Neural progenitor cell (in vitro differentiated cells): ENCODE measurements at regions not wholly inside any gene's neighbourhood (a gene's known extent, or its start where the extent isn't known, plus 50 kb on each side); places are given as distances from the start of the nearest gene placed in this dataset.

Source experiments
- DNase-seq: peaks from one replicate; pipeline ENCODE4 v3.0.0-alpha.2; 2016; ENCODE audit warnings: low spot score
- H2AFZ ChIP-seq: fragments of 200-600 bp; sonication (generic); replicated peaks from 2 replicates; pipeline ENCODE4 v1.6.1; 2016; ENCODE audit warnings: antibody characterized with exemption
- H3F3A ChIP-seq: fragments of 200-600 bp; sonication (generic); 2 replicates; pipeline ENCODE4 v1.6.1; 2016; ENCODE audit warnings: antibody characterized with exemption, low read depth
- H3K27ac ChIP-seq: fragments of 200-600 bp; sonication (generic); 2 replicates; pipeline ENCODE4 v1.5.1; 2016; ENCODE audit warnings: mild to moderate bottlenecking
- H3K27me3 ChIP-seq: fragments of 200-600 bp; sonication (generic); 2 replicates; pipeline ENCODE4 v1.6.1; 2016; ENCODE audit warnings: mild to moderate bottlenecking, moderate library complexity
- H3K36me3 ChIP-seq: fragments of 200-600 bp; sonication (generic); 2 replicates; pipeline ENCODE4 v1.5.1; 2016
- H3K4me1 ChIP-seq: fragments of 200-600 bp; sonication (generic); 2 replicates; pipeline ENCODE4 v1.6.1; 2016; ENCODE audit warnings: mixed run types
- H3K4me2 ChIP-seq: fragments of 200-600 bp; sonication (generic); 2 replicates; pipeline ENCODE4 v1.6.1; 2016
- H3K4me3 ChIP-seq: fragments of 200-600 bp; sonication (generic); 2 replicates; pipeline ENCODE4 v1.5.1; 2016
- H3K79me2 ChIP-seq: fragments of 200-600 bp; sonication (generic); 2 replicates; pipeline ENCODE4 v1.6.1; 2016; ENCODE audit warnings: low read depth
- H3K9ac ChIP-seq: fragments of 200-600 bp; sonication (generic); 2 replicates; pipeline ENCODE4 v1.6.1; 2016
- H3K9me3 ChIP-seq: fragments of 200-600 bp; sonication (generic); 2 replicates; pipeline ENCODE4 v1.5.1; 2016; ENCODE audit warnings: low read depth
- H4K20me1 ChIP-seq: fragments of 200-600 bp; sonication (generic); 2 replicates; pipeline ENCODE4 v1.6.1; 2016; ENCODE audit warnings: low read depth
- H3K27ac Mint-ChIP-seq: 3 replicates; pipeline ENCODE4 v1.8.0; 2021; ENCODE audit warnings: mixed read lengths
- H3K27me3 Mint-ChIP-seq: 2 replicates; pipeline ENCODE4 v1.8.0; 2022; ENCODE audit warnings: low read depth, mild to moderate bottlenecking, inconsistent platforms, moderate library complexity, mixed read lengths; ENCODE audit not compliant: insufficient read depth
- H3K36me3 Mint-ChIP-seq: 3 replicates; pipeline ENCODE4 v1.8.0; 2021; ENCODE audit warnings: mixed read lengths
- H3K4me1 Mint-ChIP-seq: 3 replicates; pipeline ENCODE4 v1.8.0; 2021; ENCODE audit warnings: mixed read lengths
- H3K4me3 Mint-ChIP-seq: 3 replicates; pipeline ENCODE4 v1.8.0; 2021; ENCODE audit warnings: mild to moderate bottlenecking, moderate library complexity, mixed read lengths
- H3K9me3 Mint-ChIP-seq: 3 replicates; pipeline ENCODE4 v1.8.0; 2020; ENCODE audit warnings: mixed read lengths
- CTCF ChIP-seq: fragments of 200-600 bp; sonication (generic); IDR thresholded peaks from 2 replicates; pipeline ENCODE4 v1.5.1; 2017; ENCODE audit warnings: antibody characterized with exemption, mild to moderate bottlenecking
- EZH2 ChIP-seq: fragments of 200-600 bp; sonication (generic); IDR thresholded peaks from 2 replicates; pipeline ENCODE4 v1.6.1; 2017; ENCODE audit warnings: antibody characterized with exemption, mild to moderate bottlenecking, moderate library complexity
- EZH2phosphoT487 ChIP-seq: fragments of 200-600 bp; sonication (generic); IDR thresholded peaks from 2 replicates; pipeline ENCODE4 v1.6.1; 2017; ENCODE audit warnings: antibody characterized with exemption

- Mint-ChIP-seq H3K36me3 (no peaks in the 10 kb centered on the region), H3K27me3 (peaks cover 8% of the 10 kb centered on the region), H3K9me3 (no peaks in the 10 kb centered on the region), H3K4me3 (peak overlapping the region; percentile 14), H3K4me1 (peaks cover 4% of the 10 kb centered on the region), H3K27ac (no peak overlapping the region)
- Histone ChIP-seq H3K27ac (no peak overlapping the region), H4K20me1 (no peaks in the 10 kb centered on the region), H3K27me3 (peaks cover 6% of the 10 kb centered on the region), H2AFZ (no peak overlapping the region), H3K9ac (no peak overlapping the region), H3K4me1 (no peaks in the 10 kb centered on the region), H3K9me3 (no peaks in the 10 kb centered on the region), H3K79me2 (no peaks in the 10 kb centered on the region), H3K4me2 (no peak overlapping the region), H3F3A (no peaks in the 10 kb centered on the region), H3K4me3 (no peak overlapping the region), H3K36me3 (no peaks in the 10 kb centered on the region)
- no peak for DNase-seq
- no peak for TF ChIP-seq EZH2
Observed at GRCh38 chr17:37848690-37849616, 75.3 kb upstream of the TBC1D3K start.

GRCh38 chr17:37847811-37848331 is 76.3 kb upstream of the TBC1D3K start:
- no peak overlapping the region for H3K27ac Mint-ChIP-seq
- Histone ChIP-seq H3K27me3 (peaks cover 7% of the 10 kb centered on the region), H3K9ac (no peak overlapping the region), H3K4me2 (no peak overlapping the region), H3K4me1 (no peaks in the 10 kb centered on the region), H3K4me3 (no peak overlapping the region), H3K79me2 (no peaks in the 10 kb centered on the region), H3F3A (no peaks in the 10 kb centered on the region), H3K27ac (no peak overlapping the region), H4K20me1 (no peaks in the 10 kb centered on the region), H3K9me3 (no peaks in the 10 kb centered on the region), H3K36me3 (no peaks in the 10 kb centered on the region), H2AFZ (no peak overlapping the region)
- TF ChIP-seq EZH2 (no peak), EZH2phosphoT487 (no peak), CTCF (no peak)
- peaks cover 4% of the 10 kb centered on the region for H3K4me1 Mint-ChIP-seq
- no peaks in the 10 kb centered on the region for H3K36me3 Mint-ChIP-seq
- H3K4me3 Mint-ChIP-seq, result no peak overlapping the region
- H3K27me3 Mint-ChIP-seq, result peaks cover 8% of the 10 kb centered on the region
- no peaks in the 10 kb centered on the region for H3K9me3 Mint-ChIP-seq
- no peak for DNase-seq

GRCh38 chr17:37847102-37847501 is 77.1 kb upstream of the TBC1D3K start:
- Mint-ChIP-seq H3K27ac (no peak overlapping the region), H3K4me1 (peaks cover 4% of the 10 kb centered on the region), H3K4me3 (no peak overlapping the region), H3K27me3 (peaks cover 8% of the 10 kb centered on the region), H3K9me3 (no peaks in the 10 kb centered on the region), H3K36me3 (no peaks in the 10 kb centered on the region)
- Histone ChIP-seq H3K27ac (no peak overlapping the region), H3K79me2 (no peaks in the 10 kb centered on the region), H3F3A (no peaks in the 10 kb centered on the region), H4K20me1 (no peaks in the 10 kb centered on the region), H3K4me3 (no peak overlapping the region), H3K27me3 (peaks cover 7% of the 10 kb centered on the region), H3K4me2 (no peak overlapping the region), H3K9ac (no peak overlapping the region), H3K36me3 (no peaks in the 10 kb centered on the region), H2AFZ (no peak overlapping the region), H3K9me3 (no peaks in the 10 kb centered on the region), H3K4me1 (no peaks in the 10 kb centered on the region)
- TF ChIP-seq CTCF (no peak), EZH2 (no peak)
- DNase-seq, result no peak

- H2AFZ ChIP-seq, result peak overlapping the region; percentile 96
- no peaks in the 10 kb centered on the region for H3K9me3 Mint-ChIP-seq
Observed at GRCh38 chr17:37844977-37845293, 79.3 kb upstream of the TBC1D3K start.

More at GRCh38 chr17:37844977-37845293, 79.3 kb upstream of the TBC1D3K start:
- no peak overlapping the region for H3K4me3 ChIP-seq
- Mint-ChIP-seq H3K27ac (no peak overlapping the region), H3K4me3 (peak overlapping the region; percentile 62), H3K4me1 (peaks cover 4% of the 10 kb centered on the region), H3K36me3 (no peaks in the 10 kb centered on the region), H3K27me3 (peaks cover 11% of the 10 kb centered on the region)
- peak overlapping the region; percentile 74 for H3K4me2 ChIP-seq
- H3F3A ChIP-seq, result no peaks in the 10 kb centered on the region
- DNase-seq, result no peak
- no peak overlapping the region for H3K27ac ChIP-seq
- H3K36me3 ChIP-seq, result no peaks in the 10 kb centered on the region
- H3K9ac ChIP-seq, result no peak overlapping the region
- peaks cover 13% of the 10 kb centered on the region for H3K27me3 ChIP-seq
- no peaks in the 10 kb centered on the region for H4K20me1 ChIP-seq
- TF ChIP-seq EZH2, result no peak
- no peak for TF ChIP-seq CTCF
- TF ChIP-seq EZH2phosphoT487, result no peak
- no peaks in the 10 kb centered on the region for H3K9me3 ChIP-seq
- H3K4me1 ChIP-seq, result no peaks in the 10 kb centered on the region
- no peaks in the 10 kb centered on the region for H3K79me2 ChIP-seq
